ENCODE measurements at regions not wholly inside any gene's neighbourhood (a gene's known extent, or its start where the extent isn't known, plus 50 kb on each side); places are given as distances from the start of the nearest gene placed in this dataset.

GRCh38 chr12:115790526-115790925, 487.0 kb downstream of the MED13L start:
- TF ChIP-seq CTCF (IDR thresholded peaks at IDR 0.05) (no peak), POLR2A (IDR thresholded peaks at IDR 0.05) (no peak)
